ENCODE measurements at regions not wholly inside any gene's neighbourhood (a gene's known extent, or its start where the extent isn't known, plus 50 kb on each side); places are given as distances from the start of the nearest gene placed in this dataset.

GRCh38 chr1:218939095-218939494 is 234.6 kb upstream of the LYPLAL1 start:
- TF ChIP-seq CTCF (IDR thresholded peaks at IDR 0.05; ENCODE audit: low read depth, low read length) (no peak), POLR2A (IDR thresholded peaks at IDR 0.05; ENCODE audit: extremely low read depth, insufficient read length) (no peak)

Data from NB4 (cell line).